NCI-H2227 (cell line): ENCODE measurements at regions not wholly inside any gene's neighbourhood (a gene's known extent, or its start where the extent isn't known, plus 50 kb on each side); places are given as distances from the start of the nearest gene placed in this dataset.

Experiments
- DNase-seq: peaks from one replicate; lab custom pipeline; 2025; ENCODE audit not compliant: unreplicated experiment; lab: John Stamatoyannopoulos, UW

DNA sequence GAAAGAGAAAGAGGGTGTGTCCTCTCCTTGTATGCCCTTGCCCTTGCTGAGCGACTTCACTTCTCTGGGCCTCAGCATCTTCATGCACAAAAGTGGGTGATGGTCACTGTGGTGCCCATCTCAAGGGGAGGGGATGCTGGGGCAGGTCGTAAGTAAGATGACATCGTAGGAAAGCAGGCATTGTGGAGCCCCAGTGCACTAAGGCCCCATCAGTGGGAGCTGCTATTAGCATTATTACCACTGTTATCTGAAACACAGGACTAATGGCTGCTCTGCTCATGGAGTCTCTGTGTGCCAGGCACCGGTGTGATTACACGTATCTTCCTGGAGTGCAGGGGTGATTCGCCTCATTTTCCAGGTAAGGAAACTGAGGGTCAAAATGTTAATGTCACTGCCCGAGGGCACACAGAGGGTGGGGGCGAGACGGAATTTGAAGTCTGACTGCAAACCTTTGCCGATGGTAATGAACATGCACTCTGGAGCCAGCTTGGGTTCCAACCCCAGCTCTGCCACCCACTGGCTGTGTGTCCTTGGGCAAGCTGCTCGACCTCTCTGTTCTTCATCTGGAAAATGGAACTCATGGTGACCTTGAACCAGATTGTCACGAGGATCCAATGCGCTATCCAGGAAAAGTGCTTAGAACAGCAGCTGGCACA is 63.2 kb upstream of the GSE1 start:
- no peak for DNase-seq

DNA sequence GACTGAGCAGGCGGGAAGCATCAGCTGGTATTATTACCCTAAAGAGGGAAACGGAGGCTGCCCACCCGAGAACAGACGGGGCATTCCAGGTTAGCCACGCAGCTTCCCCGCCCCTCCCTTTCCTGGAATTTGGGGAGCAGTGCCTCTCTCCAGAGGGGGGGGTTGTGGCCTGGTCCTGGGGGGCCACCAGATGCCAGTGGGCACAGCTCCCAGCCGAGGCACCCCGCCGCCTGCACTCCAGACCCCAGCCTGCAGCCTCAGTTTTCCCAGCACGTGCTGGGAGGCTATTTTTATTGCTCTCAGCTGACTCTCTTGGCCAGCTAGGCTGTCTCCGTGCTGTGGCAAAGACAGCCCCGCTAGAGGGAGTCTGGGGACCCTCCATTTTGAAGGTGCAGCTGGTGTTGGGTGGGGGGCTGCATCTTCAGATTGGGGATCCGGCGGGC is 62.7 kb upstream of the GSE1 start:
- DNase-seq = no peak

DNA sequence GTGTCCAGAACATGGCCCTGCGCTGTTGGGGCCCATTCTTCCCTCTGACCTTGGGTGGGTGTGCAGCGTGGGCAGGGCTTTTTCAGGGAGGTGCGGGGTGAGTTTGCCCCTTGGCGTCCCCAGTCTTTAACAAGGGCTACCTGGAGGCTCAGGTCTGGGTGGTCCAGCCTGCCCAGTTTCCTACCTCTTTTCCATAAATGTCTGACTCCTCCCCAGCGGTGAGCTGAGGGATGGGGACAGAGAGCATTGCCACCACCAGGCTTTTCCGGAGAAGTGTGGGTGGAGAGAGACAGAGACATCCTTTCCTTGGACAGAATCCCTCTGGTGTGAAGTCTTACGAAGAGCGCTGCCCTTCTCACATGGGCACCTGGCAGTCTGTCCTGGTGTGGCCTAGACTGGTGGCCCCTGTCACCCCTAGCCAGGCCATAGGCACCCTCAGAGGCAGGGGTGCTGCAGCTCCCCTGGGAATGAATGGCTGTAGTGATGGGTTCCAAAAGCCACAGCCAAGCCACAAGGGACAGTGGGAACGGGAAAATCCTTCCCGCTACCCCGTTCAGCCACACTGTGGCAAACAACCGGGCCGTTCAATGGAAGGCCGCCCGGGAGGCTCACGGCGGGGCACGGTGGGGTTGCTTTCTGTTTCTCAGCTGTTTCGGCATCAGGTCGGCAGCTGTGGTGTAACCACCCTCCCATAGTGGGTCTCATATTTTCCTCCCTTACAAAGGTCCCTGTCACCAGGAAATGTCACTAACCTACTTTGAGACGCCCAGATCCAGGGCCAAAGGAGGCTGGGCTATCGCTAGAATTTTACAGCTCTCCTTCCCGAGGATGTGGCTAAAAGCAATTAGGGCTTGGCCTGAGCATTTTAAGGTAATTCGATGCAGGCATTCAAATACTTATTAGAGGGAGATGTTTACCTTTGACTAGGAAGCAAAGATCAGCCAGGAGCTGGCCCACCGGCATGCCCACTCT is 61.9 kb upstream of the GSE1 start:
- no peak for DNase-seq

DNA sequence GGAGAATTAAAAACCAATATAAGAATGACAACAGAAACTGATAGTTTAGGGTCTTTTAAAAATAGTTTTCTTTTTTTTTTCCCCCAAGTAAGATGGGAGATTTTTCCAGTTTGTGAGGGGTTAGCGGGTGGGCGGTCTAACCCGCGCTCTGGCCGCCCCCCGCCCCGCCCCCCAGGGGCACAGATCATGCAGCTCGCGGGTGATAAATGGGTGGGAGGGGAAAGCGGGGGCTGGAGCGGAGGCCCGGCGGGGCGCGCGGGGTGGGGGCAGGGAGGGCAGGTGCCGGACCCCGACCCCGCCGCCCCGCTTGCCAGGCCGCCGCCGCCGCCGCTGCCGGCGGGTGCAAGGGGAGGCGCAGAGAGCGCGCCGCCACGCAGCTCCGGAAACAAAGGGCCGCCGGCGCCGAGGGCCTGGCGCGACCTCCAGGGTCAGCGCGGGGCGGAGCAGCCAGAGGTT is 60.1 kb upstream of the GSE1 start:
- DNase-seq = peak; percentile 53

GRCh38 chr16:85553436-85554113 is 59.5 kb upstream of the GSE1 start:
- peak; percentile 53 for DNase-seq

- peak; percentile 41 for DNase-seq
Measured at GRCh38 chr16:85554114-85554888, 58.8 kb upstream of the GSE1 start.

- DNase-seq = peak; percentile 79
Measured at GRCh38 chr16:85554889-85555718, 58.0 kb upstream of the GSE1 start.

DNA sequence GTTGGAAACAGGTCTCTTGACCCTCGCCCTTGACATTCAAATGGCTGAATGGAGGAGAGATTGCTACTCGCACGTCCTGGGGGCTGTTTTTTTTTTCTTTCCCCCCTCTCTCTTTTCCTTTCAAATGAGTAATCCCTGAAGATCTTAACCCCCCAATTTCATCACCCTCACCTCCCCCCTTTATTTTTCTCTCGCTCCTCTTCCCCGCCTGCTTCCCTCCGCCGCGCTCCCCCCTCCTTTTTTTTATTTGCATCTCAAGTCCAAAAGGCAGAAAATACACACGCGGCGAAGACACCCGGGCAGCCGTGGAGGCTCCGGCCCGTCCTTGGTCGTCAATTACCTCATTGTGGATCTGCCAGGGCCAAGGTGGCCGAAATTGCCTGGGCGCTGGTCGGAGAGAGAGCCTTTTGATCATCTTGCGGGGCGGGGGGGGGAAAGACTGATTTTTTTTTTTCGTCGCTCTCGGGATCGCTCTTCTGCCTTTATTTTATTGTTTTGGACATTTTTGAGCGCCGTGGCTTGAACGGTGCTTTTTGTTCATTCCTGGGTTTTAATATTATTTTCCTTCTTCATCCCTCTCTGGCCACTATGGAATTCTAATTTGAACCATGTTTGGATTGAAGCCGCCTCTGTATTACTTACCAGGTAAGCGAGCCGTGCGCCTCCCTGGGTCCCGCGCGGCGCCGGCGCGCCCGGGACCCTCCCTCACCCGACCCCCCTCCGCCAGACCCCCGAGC is 57.2 kb upstream of the GSE1 start:
- DNase-seq = no peak

DNA sequence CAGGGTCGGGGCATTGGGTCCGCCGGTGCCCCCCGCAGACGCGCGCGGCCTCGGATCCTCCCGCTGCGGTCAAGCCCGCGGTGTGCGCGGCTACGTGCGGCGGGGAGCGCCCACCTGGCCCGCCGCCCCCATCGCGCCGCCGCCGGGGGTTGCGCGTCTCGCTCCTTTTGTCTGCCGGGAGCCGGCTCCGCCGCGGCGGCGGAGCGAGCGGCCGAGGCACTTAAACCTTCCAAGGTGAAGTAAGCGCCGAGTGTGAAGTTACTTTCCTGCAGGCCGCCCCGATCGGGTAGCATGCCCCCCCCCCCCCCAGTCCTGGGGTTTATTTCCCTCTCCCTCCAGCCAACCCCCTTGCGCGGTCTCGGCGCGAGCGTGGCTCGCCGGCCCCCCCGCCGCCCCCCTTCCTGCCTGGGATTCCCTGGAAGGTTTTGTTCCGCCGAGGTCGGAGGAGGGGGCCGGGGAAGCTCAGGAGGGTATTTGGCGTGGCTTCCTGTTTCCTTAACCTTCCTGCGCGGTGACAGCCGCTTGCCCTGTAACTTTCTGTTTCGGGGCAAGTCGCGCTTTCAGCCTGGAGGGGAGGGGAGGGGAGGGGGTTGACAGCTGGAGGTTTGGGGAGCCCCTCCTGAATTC is 56.6 kb upstream of the GSE1 start:
- peak; percentile 53 for DNase-seq

DNA sequence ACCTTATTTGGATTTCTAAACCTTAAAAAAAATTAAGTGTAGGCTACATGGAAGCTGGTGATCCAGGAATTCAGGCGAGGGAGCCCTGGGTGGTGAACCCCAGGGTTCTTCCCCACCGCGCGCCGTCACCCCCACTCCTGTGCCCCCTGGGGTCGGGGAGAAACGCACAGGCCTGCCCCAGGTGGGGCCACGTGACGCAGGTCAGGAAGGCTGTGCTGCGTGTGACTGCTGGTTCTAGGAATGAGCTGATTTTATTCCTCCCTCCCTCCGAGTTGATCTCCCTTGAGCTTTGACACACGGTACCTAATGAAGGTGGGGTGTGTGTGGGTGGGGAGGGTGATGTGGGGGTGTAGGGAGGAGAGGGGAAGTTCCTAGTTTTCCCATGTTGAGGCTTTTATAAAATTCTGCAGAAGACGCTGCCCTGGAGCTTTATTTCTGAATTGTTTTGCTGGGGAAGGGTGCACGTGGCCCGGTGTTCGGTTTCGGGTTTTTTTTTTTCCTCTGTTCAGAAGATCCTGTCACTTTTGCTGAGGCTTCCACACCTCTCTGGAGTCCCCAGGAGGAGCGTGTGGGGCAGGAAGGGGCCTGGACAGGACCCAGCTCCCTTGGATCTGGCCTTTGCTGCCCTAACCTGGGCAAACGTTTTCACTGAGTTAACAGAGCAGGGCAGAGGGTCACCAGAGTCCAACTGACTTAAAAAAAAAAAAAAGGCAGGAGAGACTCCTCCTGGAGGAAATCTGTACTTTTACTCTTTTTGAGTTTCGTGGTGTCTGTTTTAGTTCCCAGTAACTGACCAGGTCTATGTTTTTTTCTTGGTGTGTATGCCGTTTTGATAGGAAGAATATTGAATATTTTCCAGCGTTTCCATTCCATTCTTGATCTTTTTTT is 55.8 kb upstream of the GSE1 start:
- no peak for DNase-seq

DNA sequence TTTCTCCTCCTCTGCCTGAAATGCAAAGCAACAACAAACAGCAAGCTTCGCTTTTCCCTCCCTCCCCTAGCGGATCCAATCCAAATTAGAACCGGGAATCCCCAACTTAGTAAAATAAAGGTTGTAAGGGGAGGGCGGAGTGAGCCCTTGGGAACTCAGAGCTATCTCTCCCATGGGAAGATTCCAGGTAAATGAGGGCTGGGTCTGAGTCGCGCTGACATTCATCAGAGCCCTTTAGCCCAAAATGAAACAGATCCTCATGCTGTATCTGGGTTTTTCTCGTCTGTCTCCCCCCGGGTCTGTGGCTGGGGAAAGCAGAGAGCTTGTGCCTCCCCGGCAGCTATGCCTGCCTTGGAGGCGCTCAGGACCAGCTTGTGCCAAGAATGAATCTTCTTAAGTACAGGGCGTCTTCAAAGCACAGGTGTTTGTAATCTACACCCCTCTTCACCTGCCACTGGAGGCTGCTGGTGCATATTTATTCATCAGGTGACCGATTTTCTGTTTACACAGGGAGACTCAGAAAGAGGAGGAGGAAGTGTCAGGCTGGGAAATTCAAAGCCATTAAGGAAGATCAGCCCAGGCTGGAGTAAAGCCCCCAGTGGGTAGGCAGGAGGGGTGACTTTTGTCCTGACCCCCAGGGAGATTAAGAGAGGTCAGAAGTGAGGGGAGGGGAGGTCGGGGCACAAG is 55.0 kb upstream of the GSE1 start:
- DNase-seq = peak; percentile 17

DNA sequence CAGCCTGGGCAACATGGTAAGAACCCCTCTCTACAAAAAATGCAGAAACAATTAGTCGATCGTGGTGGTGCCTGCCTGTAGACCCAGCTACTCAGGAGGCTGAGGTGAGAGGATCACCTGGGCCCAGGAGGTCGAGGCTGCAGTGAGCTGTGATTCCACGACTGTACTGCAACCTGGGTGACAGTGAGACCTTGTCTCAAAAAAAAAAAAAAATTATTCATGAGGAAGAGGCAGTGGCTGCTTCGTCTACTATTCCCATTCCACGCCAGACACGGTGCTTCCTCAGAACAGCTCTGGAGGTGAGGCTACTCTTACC is 52.2 kb upstream of the GSE1 start:
- DNase-seq = no peak

GRCh38 chr16:85561248-85562092 is 51.7 kb upstream of the GSE1 start:
- DNase-seq = no peak

DNA sequence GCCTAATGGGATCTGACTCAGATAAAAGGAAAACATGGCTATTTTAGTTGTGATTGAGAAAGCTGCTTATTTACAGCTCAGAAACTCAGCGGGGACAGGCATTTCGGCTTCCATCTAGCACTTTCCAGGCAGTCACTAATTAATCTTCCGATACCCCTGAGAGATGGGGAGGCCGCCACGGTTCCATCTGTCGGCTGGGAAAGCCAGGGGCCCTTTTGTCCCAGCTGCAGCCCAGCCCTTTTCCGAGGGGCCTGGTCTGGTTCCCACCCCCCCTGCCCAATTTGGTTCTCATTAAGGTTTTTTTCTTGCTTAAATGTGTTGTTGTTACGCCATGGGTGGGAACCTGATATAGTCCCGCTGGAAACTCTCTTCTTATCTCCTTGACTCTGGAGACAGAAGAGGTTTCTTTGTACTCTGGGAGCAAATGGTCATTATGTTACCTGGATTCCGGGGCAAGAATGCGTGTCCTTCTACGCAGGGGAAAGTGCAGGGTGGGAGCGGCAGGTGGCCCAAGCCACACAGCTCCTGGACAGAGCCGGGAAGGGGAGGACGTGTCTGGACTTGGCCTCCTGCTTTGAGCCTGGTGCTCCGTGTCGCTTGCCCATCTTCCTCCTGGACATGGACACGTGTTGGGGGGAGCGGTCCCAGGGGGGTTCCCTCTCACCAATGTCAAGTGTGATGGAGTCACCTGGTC is 50.9 kb upstream of the GSE1 start:
- no peak for DNase-seq

DNA sequence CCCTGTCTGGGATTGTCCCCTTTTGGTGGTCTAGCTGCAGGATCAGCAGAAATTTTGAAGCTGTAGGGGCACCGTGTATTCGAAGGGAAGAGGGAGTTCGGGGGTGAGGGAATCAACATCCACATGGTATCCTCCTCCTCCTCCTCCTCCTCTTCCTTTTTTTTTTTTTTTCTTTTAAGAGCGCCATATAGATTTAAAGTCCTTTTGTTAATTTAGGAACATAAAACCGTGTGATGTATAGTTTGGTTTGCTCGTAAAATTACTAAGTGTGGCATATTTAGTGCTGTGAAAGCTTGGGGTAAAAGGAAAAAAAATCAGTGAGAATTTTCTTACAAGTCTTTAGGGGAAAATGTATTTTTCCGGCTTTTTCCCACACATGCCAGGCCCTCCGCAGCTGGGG is 50.1 kb upstream of the GSE1 start:
- DNase-seq = no peak
